ENCODE measurements at regions not wholly inside any gene's neighbourhood (a gene's known extent, or its start where the extent isn't known, plus 50 kb on each side); places are given as distances from the start of the nearest gene placed in this dataset.

- TF ChIP-seq EZH2 (IDR thresholded peaks at IDR 0.05; ENCODE audit: borderline replicate concordance, insufficient read depth, low read length, poor library complexity, severe bottlenecking) (no peak), CTCF (IDR thresholded peaks at IDR 0.05; ENCODE audit: poor library complexity, severe bottlenecking) (no peak), SMC3 (conservative IDR thresholded peaks at IDR 0.05; ENCODE audit: poor library complexity) (no peak), TAF1 (IDR thresholded peaks at IDR 0.05; ENCODE audit: low read depth) (no peak), POLR2AphosphoS5 (IDR thresholded peaks at IDR 0.05) (no peak), EP300 (conservative IDR thresholded peaks at IDR 0.05; ENCODE audit: poor library complexity, severe bottlenecking) (no peak), MXI1 (conservative IDR thresholded peaks at IDR 0.05; ENCODE audit: poor library complexity, severe bottlenecking) (no peak), REST (IDR thresholded peaks at IDR 0.05; ENCODE audit: borderline replicate concordance) (no peak)
Observed at GRCh38 chr2:107729440-107729839, 97.3 kb upstream of the RGPD4 start.
